ENCODE measurements at regions not wholly inside any gene's neighbourhood (a gene's known extent, or its start where the extent isn't known, plus 50 kb on each side); places are given as distances from the start of the nearest gene placed in this dataset.

DNA sequence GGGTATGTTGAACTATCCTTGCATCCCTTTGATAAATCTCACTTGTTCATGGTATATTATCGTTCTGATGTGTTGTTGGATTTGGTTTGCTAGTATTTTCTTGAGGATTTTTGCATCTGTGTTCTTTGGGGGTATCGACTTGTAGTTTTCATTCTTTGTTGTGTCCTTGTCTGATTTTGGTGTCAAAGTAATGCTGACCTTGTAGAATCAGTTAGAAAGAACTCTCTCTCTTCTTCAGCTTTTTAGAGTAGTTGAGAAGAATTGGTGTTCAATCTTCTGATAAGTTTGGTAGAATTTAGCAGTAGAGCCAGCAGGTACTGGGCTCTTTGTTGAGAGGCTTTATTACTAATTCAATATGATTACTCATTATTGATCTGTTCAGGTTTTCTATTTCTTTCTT, 707.2 kb upstream of the LRFN5 start:
- TF ChIP-seq, protein P1, sequence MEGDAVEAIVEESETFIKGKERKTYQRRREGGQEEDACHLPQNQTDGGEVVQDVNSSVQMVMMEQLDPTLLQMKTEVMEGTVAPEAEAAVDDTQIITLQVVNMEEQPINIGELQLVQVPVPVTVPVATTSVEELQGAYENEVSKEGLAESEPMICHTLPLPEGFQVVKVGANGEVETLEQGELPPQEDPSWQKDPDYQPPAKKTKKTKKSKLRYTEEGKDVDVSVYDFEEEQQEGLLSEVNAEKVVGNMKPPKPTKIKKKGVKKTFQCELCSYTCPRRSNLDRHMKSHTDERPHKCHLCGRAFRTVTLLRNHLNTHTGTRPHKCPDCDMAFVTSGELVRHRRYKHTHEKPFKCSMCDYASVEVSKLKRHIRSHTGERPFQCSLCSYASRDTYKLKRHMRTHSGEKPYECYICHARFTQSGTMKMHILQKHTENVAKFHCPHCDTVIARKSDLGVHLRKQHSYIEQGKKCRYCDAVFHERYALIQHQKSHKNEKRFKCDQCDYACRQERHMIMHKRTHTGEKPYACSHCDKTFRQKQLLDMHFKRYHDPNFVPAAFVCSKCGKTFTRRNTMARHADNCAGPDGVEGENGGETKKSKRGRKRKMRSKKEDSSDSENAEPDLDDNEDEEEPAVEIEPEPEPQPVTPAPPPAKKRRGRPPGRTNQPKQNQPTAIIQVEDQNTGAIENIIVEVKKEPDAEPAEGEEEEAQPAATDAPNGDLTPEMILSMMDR (IDR thresholded peaks at IDR 0.05): no peak
- TF ChIP-seq POLR2A (IDR thresholded peaks at IDR 0.05): no peak
